ENCODE measurements at regions not wholly inside any gene's neighbourhood (a gene's known extent, or its start where the extent isn't known, plus 50 kb on each side); places are given as distances from the start of the nearest gene placed in this dataset.
A peak's percentile ranks its signal among the peaks of the same experiment; 100 is the strongest.

GRCh38 chr17:5678171-5678570 is 93.9 kb upstream of the NLRP1 start:
- TF ChIP-seq CTCF (IDR thresholded peaks at IDR 0.05; ENCODE audit: unreplicated experiment): no peak
- H3K4me1 Mint-ChIP-seq: peaks cover 11% of the 10 kb centered on the region
- H3K9me3 Mint-ChIP-seq: peaks cover 7% of the 10 kb centered on the region
- H3K36me3 Mint-ChIP-seq: no peaks in the 10 kb centered on the region
- peaks cover 10% of the 10 kb centered on the region for H3K27me3 Mint-ChIP-seq (ENCODE audit: low read depth)
- DNase-seq (ENCODE audit: low spot score in 2 of 2, unreplicated experiment in 2 of 2): no peak
- no peak overlapping the region for H3K4me3 Mint-ChIP-seq
- H3K27ac Mint-ChIP-seq: no peak overlapping the region

- H3K4me1 Mint-ChIP-seq: peaks cover 11% of the 10 kb centered on the region
- H3K36me3 Mint-ChIP-seq: no peaks in the 10 kb centered on the region
- no peak overlapping the region for H3K4me3 Mint-ChIP-seq
- no peak for TF ChIP-seq CTCF (IDR thresholded peaks at IDR 0.05; ENCODE audit: unreplicated experiment)
- H3K9me3 Mint-ChIP-seq: peaks cover 7% of the 10 kb centered on the region
- H3K27me3 Mint-ChIP-seq (ENCODE audit: low read depth): peaks cover 11% of the 10 kb centered on the region
- H3K27ac Mint-ChIP-seq: peak overlapping the region; percentile 27
- no peak for DNase-seq (ENCODE audit: low spot score in 2 of 2, unreplicated experiment in 2 of 2)
Observed at GRCh38 chr17:5680766-5681165, 96.5 kb upstream of the NLRP1 start.

GRCh38 chr17:5683241-5683640 is 98.9 kb upstream of the NLRP1 start:
- no peak overlapping the region for H3K27ac Mint-ChIP-seq
- TF ChIP-seq CTCF (IDR thresholded peaks at IDR 0.05; ENCODE audit: unreplicated experiment): no peak
- H3K9me3 Mint-ChIP-seq: peaks cover 7% of the 10 kb centered on the region
- H3K27me3 Mint-ChIP-seq (ENCODE audit: low read depth): peaks cover 5% of the 10 kb centered on the region
- no peaks in the 10 kb centered on the region for H3K36me3 Mint-ChIP-seq
- peaks cover 11% of the 10 kb centered on the region for H3K4me1 Mint-ChIP-seq
- DNase-seq (ENCODE audit: low spot score in 2 of 2, unreplicated experiment in 2 of 2): no peak
- no peak overlapping the region for H3K4me3 Mint-ChIP-seq

GRCh38 chr17:5686074-5686635 is 101.8 kb upstream of the NLRP1 start:
- Mint-ChIP-seq H3K36me3 (no peaks in the 10 kb centered on the region), H3K9me3 (no peaks in the 10 kb centered on the region), H3K27me3 (ENCODE audit: low read depth) (peaks cover 5% of the 10 kb centered on the region), H3K27ac (no peak overlapping the region), H3K4me3 (no peak overlapping the region), H3K4me1 (peaks cover 4% of the 10 kb centered on the region)
- TF ChIP-seq CTCF (IDR thresholded peaks at IDR 0.05; ENCODE audit: unreplicated experiment): no peak
- no peak for DNase-seq (ENCODE audit: low spot score in 2 of 2, unreplicated experiment in 2 of 2)

- peaks cover 3% of the 10 kb centered on the region for H3K27me3 Mint-ChIP-seq (ENCODE audit: low read depth)
- TF ChIP-seq CTCF (IDR thresholded peaks at IDR 0.05; ENCODE audit: unreplicated experiment): no peak
- DNase-seq (ENCODE audit: low spot score in 2 of 2, unreplicated experiment in 2 of 2): no peak
- H3K4me1 Mint-ChIP-seq: no peaks in the 10 kb centered on the region
- no peak overlapping the region for H3K4me3 Mint-ChIP-seq
- H3K27ac Mint-ChIP-seq: no peak overlapping the region
- H3K9me3 Mint-ChIP-seq: no peaks in the 10 kb centered on the region
- no peaks in the 10 kb centered on the region for H3K36me3 Mint-ChIP-seq
Observed at GRCh38 chr17:5687646-5688045, 103.3 kb upstream of the NLRP1 start.

GRCh38 chr17:5693821-5694220 is 109.5 kb upstream of the NLRP1 start:
- no peak overlapping the region for H3K4me3 Mint-ChIP-seq
- H3K4me1 Mint-ChIP-seq: peaks cover 17% of the 10 kb centered on the region
- peaks cover 1% of the 10 kb centered on the region for H3K9me3 Mint-ChIP-seq
- peaks cover 11% of the 10 kb centered on the region for H3K27me3 Mint-ChIP-seq (ENCODE audit: low read depth)
- DNase-seq (ENCODE audit: low spot score in 2 of 2, unreplicated experiment in 2 of 2): no peak
- no peaks in the 10 kb centered on the region for H3K36me3 Mint-ChIP-seq
- no peak overlapping the region for H3K27ac Mint-ChIP-seq
- no peak for TF ChIP-seq CTCF (IDR thresholded peaks at IDR 0.05; ENCODE audit: unreplicated experiment)

All from mesothelial cell of epicardium (in vitro differentiated cells).